ENCODE measurements at regions not wholly inside any gene's neighbourhood (a gene's known extent, or its start where the extent isn't known, plus 50 kb on each side); places are given as distances from the start of the nearest gene placed in this dataset.

DNA sequence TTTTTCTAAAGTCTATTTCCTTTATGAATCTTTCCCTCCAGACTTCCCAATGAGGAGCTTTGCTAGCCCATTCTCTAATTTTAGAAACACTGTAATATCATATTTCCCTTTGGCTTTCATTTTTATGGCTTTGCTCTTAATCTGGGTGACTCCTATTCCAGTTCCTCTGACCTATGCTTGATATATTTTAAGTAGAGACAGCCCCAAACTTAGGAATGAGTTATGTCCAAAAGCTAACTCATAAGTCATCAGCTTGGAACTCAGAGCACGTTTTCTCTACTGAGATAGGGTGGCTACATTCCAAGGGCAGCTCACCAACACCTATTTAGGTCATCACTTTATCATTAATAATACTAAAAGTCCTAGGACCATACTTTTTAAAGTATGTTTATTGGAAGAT, 77.8 kb downstream of the OR13H1 start:
- H3K27me3 Mint-ChIP-seq (ENCODE audit: low read depth, poor library complexity) = peaks cover 3% of the 10 kb centered on the region
- DNase-seq = no peak
- peaks cover 4% of the 10 kb centered on the region for H3K4me1 Mint-ChIP-seq
- no peak overlapping the region for H3K27ac Mint-ChIP-seq
- no peaks in the 10 kb centered on the region for H3K36me3 Mint-ChIP-seq (ENCODE audit: low read depth)
- no peaks in the 10 kb centered on the region for H3K9me3 Mint-ChIP-seq
- TF ChIP-seq, protein P1, sequence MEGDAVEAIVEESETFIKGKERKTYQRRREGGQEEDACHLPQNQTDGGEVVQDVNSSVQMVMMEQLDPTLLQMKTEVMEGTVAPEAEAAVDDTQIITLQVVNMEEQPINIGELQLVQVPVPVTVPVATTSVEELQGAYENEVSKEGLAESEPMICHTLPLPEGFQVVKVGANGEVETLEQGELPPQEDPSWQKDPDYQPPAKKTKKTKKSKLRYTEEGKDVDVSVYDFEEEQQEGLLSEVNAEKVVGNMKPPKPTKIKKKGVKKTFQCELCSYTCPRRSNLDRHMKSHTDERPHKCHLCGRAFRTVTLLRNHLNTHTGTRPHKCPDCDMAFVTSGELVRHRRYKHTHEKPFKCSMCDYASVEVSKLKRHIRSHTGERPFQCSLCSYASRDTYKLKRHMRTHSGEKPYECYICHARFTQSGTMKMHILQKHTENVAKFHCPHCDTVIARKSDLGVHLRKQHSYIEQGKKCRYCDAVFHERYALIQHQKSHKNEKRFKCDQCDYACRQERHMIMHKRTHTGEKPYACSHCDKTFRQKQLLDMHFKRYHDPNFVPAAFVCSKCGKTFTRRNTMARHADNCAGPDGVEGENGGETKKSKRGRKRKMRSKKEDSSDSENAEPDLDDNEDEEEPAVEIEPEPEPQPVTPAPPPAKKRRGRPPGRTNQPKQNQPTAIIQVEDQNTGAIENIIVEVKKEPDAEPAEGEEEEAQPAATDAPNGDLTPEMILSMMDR (IDR thresholded peaks at IDR 0.05) = no peak
- H3K4me3 Mint-ChIP-seq = no peak overlapping the region

GRCh38 chrX:131626681-131627296, 82.9 kb downstream of the OR13H1 start:
- DNase-seq = no peak
- H3K9me3 Mint-ChIP-seq = no peaks in the 10 kb centered on the region
- H3K36me3 Mint-ChIP-seq (ENCODE audit: low read depth) = no peaks in the 10 kb centered on the region
- peaks cover 10% of the 10 kb centered on the region for H3K27me3 Mint-ChIP-seq (ENCODE audit: low read depth, poor library complexity)
- TF ChIP-seq, protein P1 (IDR thresholded peaks at IDR 0.05) = peak; percentile 46
- peak overlapping the region; percentile 15 for H3K27ac Mint-ChIP-seq
- no peak overlapping the region for H3K4me3 Mint-ChIP-seq
- H3K4me1 Mint-ChIP-seq = no peaks in the 10 kb centered on the region

GRCh38 chrX:131630534-131630933, 86.7 kb downstream of the OR13H1 start:
- H3K27ac Mint-ChIP-seq = no peak overlapping the region
- no peaks in the 10 kb centered on the region for H3K36me3 Mint-ChIP-seq (ENCODE audit: low read depth)
- H3K9me3 Mint-ChIP-seq = no peaks in the 10 kb centered on the region
- TF ChIP-seq, protein P1 (IDR thresholded peaks at IDR 0.05) = no peak
- no peak overlapping the region for H3K4me3 Mint-ChIP-seq
- no peaks in the 10 kb centered on the region for H3K4me1 Mint-ChIP-seq
- H3K27me3 Mint-ChIP-seq (ENCODE audit: low read depth, poor library complexity) = peaks cover 10% of the 10 kb centered on the region
- no peak for DNase-seq

DNA sequence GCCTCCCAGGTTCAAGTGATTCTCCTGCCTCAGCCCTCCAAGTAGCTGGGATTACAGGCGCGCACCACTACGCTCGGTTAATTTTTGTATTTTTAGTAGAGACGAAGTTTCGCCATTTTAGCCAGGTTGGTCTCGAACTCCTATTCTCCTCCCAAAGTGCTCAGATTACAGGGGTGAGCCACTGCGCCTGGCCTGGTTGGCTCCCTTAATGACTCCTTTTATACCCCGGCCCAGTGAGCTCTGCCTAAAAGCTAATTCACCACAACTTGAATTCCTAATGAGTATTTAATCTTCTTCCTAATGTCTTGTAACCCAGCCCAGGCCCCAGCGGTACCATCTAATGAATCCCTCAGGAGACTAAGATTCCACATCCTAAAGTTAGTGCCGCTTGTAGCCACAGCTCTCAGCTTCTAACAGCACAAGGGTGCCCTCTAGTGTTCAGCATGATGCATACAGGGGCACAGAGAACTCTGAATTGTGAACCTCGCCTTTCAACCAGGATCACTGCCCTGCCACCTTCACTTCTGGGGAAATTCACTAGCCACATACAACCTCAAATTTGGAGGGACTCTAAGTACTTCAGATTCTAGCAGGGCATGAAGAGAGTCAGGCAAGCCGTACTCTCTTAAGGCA, 89.5 kb downstream of the OR13H1 start:
- H3K4me3 Mint-ChIP-seq = no peak overlapping the region
- no peak overlapping the region for H3K27ac Mint-ChIP-seq
- H3K27me3 Mint-ChIP-seq (ENCODE audit: low read depth, poor library complexity) = peaks cover 3% of the 10 kb centered on the region
- H3K9me3 Mint-ChIP-seq = no peaks in the 10 kb centered on the region
- no peaks in the 10 kb centered on the region for H3K36me3 Mint-ChIP-seq (ENCODE audit: low read depth)
- TF ChIP-seq, protein P1 (IDR thresholded peaks at IDR 0.05) = peak; percentile 91
- DNase-seq = peak; percentile 76
- no peaks in the 10 kb centered on the region for H3K4me1 Mint-ChIP-seq

DNA sequence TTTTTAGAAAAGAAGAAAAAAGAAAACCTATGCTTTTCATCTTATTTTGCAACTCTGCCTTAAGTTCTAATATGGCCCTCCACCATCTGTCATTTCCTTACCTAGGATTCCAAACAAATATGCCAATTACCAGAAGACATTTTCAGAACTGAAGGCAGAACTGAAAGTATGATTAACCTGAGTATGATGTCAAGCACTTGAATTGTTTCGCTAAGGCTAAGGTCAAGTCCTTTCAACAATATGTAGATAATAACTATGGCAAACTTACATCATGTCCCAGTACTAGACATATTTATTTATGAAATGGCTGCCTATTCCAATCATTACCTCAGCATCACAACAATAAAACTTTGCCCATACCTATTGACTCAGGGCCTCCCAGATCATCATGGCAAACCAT, 91.0 kb downstream of the OR13H1 start:
- no peaks in the 10 kb centered on the region for H3K36me3 Mint-ChIP-seq (ENCODE audit: low read depth)

More for the DNA sequence above, 91.0 kb downstream of the OR13H1 start:
- Mint-ChIP-seq H3K4me3 (no peak overlapping the region), H3K27ac (no peak overlapping the region), H3K27me3 (ENCODE audit: low read depth, poor library complexity) (no peaks in the 10 kb centered on the region), H3K4me1 (no peaks in the 10 kb centered on the region), H3K9me3 (no peaks in the 10 kb centered on the region)
- TF ChIP-seq, protein P1 (IDR thresholded peaks at IDR 0.05) = no peak
- DNase-seq = no peak

All from nephron progenitor cell (in vitro differentiated cells).